ENCODE measurements at regions not wholly inside any gene's neighbourhood (a gene's known extent, or its start where the extent isn't known, plus 50 kb on each side); places are given as distances from the start of the nearest gene placed in this dataset.

GRCh38 chr20:50409495-50409894, 100.7 kb upstream of the PTPN1 start:
- DNase-seq, result no peak

GRCh38 chr20:50410343-50410742, 99.8 kb upstream of the PTPN1 start:
- DNase-seq, result no peak

GRCh38 chr20:50412069-50412468, 98.1 kb upstream of the PTPN1 start:
- no peak for DNase-seq

- DNase-seq, result no peak
Observed at GRCh38 chr20:50412499-50412898, 97.7 kb upstream of the PTPN1 start.

- no peak for DNase-seq
Observed at GRCh38 chr20:50413088-50413500, 97.1 kb upstream of the PTPN1 start.

GRCh38 chr20:50415021-50415515, 95.1 kb upstream of the PTPN1 start:
- no peak for DNase-seq

GRCh38 chr20:50415516-50416268, 94.5 kb upstream of the PTPN1 start:
- no peak for DNase-seq

GRCh38 chr20:50416269-50417022, 93.7 kb upstream of the PTPN1 start:
- DNase-seq, result no peak

- DNase-seq, result no peak
Observed at GRCh38 chr20:50417023-50417329, 93.2 kb upstream of the PTPN1 start.

GRCh38 chr20:50417484-50418235, 92.5 kb upstream of the PTPN1 start:
- no peak for DNase-seq

- DNase-seq, result no peak
Observed at GRCh38 chr20:50418890-50419642, 91.1 kb upstream of the PTPN1 start.

GRCh38 chr20:50420380-50420779, 89.8 kb upstream of the PTPN1 start:
- no peak for DNase-seq

- DNase-seq, result no peak
Observed at GRCh38 chr20:50421356-50422340, 88.5 kb upstream of the PTPN1 start.

- no peak for DNase-seq
Observed at GRCh38 chr20:50423758-50424157, 86.4 kb upstream of the PTPN1 start.

- DNase-seq, result no peak
Observed at GRCh38 chr20:50425076-50425475, 85.1 kb upstream of the PTPN1 start.

- no peak for DNase-seq
Observed at GRCh38 chr20:50426866-50427718, 83.1 kb upstream of the PTPN1 start.

- no peak for DNase-seq
Observed at GRCh38 chr20:50427719-50428083, 82.5 kb upstream of the PTPN1 start.

- no peak for DNase-seq
Observed at GRCh38 chr20:50428097-50428828, 81.9 kb upstream of the PTPN1 start.

GRCh38 chr20:50429412-50429811, 80.8 kb upstream of the PTPN1 start:
- DNase-seq, result no peak

- DNase-seq, result no peak
Observed at GRCh38 chr20:50431066-50431450, 79.1 kb upstream of the PTPN1 start.
